ENCODE measurements at regions not wholly inside any gene's neighbourhood (a gene's known extent, or its start where the extent isn't known, plus 50 kb on each side); places are given as distances from the start of the nearest gene placed in this dataset.

DNA sequence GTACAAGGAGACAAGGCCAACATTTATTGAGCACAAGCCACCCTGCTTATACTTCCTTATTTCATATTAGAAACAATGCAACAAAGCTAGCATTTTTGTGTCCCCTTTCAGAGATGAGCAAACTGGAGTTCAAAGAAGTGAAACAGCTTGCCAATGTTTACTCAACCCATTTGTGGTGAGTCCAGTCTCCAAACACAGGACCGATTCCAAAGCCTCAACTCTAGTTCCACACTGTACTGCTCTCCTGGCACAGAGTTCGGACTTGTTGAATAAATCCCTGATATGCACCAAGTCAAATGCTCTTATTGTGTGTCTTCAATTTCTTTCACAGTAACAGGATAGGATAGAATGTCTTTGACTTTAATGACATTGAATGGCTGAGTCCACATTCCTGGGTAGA is 604.8 kb upstream of the BRINP1 start:
- DNase-seq, result no peak
- no peak overlapping the region for H3K14ac ChIP-seq (ENCODE audit: low read length in 2 of 2)
- H3K4ac ChIP-seq (ENCODE audit: low read depth in 1 of 2, low read length in 2 of 2), result no peak overlapping the region
- no peak overlapping the region for H2AFZ ChIP-seq (ENCODE audit: low read depth, low read length)
- no peak overlapping the region for H3K4me3 ChIP-seq (ENCODE audit: insufficient read depth in 1 of 2, low read depth in 1 of 2, low read length in 2 of 2)
- H3K36me3 ChIP-seq (ENCODE audit: control insufficient read depth in 1 of 2, insufficient read depth in 2 of 2, low read depth in 1 of 2, low read length in 2 of 2), result no peaks in the 10 kb centered on the region
- H3K4me1 ChIP-seq (ENCODE audit: control insufficient read depth, insufficient read depth, low read depth, low read length), result no peaks in the 10 kb centered on the region
- no peak overlapping the region for H3K23ac ChIP-seq (ENCODE audit: low read length in 2 of 2)
- no peak overlapping the region for H4K8ac ChIP-seq (ENCODE audit: low read length)
- no peak overlapping the region for H2BK15ac ChIP-seq (ENCODE audit: low read depth, poor library complexity, severe bottlenecking)
- H4K91ac ChIP-seq (ENCODE audit: low read length), result no peak overlapping the region
- no peak overlapping the region for H3K18ac ChIP-seq (ENCODE audit: low read depth in 1 of 2, low read length in 2 of 2)
- no peak overlapping the region for H3K9ac ChIP-seq (ENCODE audit: low read length)
- no peak overlapping the region for H3K4me2 ChIP-seq (ENCODE audit: low read length, poor library complexity, severe bottlenecking)
- H3K9me3 ChIP-seq (ENCODE audit: control insufficient read depth, low read length), result no peaks in the 10 kb centered on the region
- no peaks in the 10 kb centered on the region for H3K79me1 ChIP-seq (replicated peaks; ENCODE audit: low read length, poor library complexity, severe bottlenecking)
- no peak overlapping the region for H3K27ac ChIP-seq (ENCODE audit: low read length, poor library complexity, severe bottlenecking)
- peaks cover 0 to 6% of the 10 kb centered on the region in 2 experiments for H3K27me3 ChIP-seq (ENCODE audit: control insufficient read depth in 1 of 2, insufficient read depth in 1 of 2, low read length in 2 of 2)
- no peak overlapping the region for H2BK5ac ChIP-seq (ENCODE audit: low read depth, low read length, poor library complexity, severe bottlenecking)
- H2BK12ac ChIP-seq (ENCODE audit: low read length in 2 of 2), result no peak overlapping the region
- H2BK120ac ChIP-seq (ENCODE audit: low read depth, low read length), result no peak overlapping the region
- 25% methylated on average over 1 of the region's 2 CpGs for WGBS
- no peak overlapping the region for H2AK5ac ChIP-seq (ENCODE audit: low read length, severe bottlenecking)

DNA sequence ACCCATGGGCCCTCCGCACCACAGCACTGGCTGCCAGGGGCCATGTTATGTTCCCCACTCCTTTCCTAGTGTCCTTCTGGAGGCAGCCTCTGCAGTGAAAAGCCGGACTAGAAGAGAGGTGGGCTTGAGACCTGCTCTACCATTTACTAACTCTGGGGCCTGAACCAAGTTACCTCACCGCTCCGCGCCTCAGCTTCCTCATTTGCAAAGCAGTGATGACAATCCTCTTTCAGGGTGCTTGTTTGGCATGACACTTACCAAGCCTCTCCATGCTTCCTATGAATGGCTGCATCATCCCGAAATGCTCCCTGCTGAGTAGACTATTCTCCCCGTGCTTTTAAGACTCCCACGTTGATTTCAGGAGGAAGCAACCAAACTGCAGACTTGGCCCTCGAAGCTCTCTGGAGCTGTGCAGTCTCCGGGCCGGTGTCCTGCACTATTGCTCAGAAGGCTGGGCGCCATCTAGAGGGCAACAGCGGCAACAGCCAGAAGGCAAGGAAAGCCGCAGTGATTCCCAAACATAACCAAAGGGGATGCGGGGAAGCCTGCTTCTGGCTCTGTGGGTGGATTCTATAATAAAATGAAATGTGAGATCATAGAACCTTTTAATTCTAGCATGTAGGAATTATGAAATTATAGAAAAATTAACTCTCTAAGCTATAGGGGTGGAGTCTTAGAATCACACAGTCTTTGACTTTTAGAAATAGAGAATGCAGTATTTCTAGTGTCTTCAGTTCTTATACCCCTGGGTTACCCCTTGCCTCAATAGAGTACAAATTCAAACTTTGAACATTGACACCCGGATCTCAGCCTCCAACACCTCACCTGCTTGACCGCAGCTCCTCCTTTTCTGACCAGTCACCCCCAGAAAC is 599.8 kb upstream of the BRINP1 start:
- no peak overlapping the region for H4K91ac ChIP-seq (ENCODE audit: low read length)
- no peak overlapping the region for H3K14ac ChIP-seq (ENCODE audit: low read length in 2 of 2)
- H3K79me1 ChIP-seq (replicated peaks; ENCODE audit: low read length, poor library complexity, severe bottlenecking), result no peaks in the 10 kb centered on the region
- DNase-seq, result peak; percentile 56
- H4K8ac ChIP-seq (ENCODE audit: low read length), result no peak overlapping the region
- no peak overlapping the region for H3K18ac ChIP-seq (ENCODE audit: low read depth in 1 of 2, low read length in 2 of 2)
- no peak overlapping the region for H2BK12ac ChIP-seq (ENCODE audit: low read length in 2 of 2)
- H3K9me3 ChIP-seq (ENCODE audit: control insufficient read depth, low read length), result peaks cover 5% of the 10 kb centered on the region
- H3K4me3 ChIP-seq (ENCODE audit: insufficient read depth in 1 of 2, low read depth in 1 of 2, low read length in 2 of 2), result no peak overlapping the region
- no peak overlapping the region for H2BK5ac ChIP-seq (ENCODE audit: low read depth, low read length, poor library complexity, severe bottlenecking)
- H3K4me2 ChIP-seq (ENCODE audit: low read length, poor library complexity, severe bottlenecking), result no peak overlapping the region
- no peaks in the 10 kb centered on the region for H3K36me3 ChIP-seq (ENCODE audit: control insufficient read depth in 1 of 2, insufficient read depth in 2 of 2, low read depth in 1 of 2, low read length in 2 of 2)
- no peak overlapping the region for H3K4ac ChIP-seq (ENCODE audit: low read depth in 1 of 2, low read length in 2 of 2)
- peaks cover 4% of the 10 kb centered on the region for H3K4me1 ChIP-seq (ENCODE audit: control insufficient read depth, insufficient read depth, low read depth, low read length)
- no peak overlapping the region for H3K9ac ChIP-seq (ENCODE audit: low read length)
- WGBS, result 38% methylated on average over 16 of the region's 17 CpGs
- H2AK5ac ChIP-seq (ENCODE audit: low read length, severe bottlenecking), result peak overlapping the region; percentile 46
- peaks cover 0 to 6% of the 10 kb centered on the region in 2 experiments for H3K27me3 ChIP-seq (ENCODE audit: control insufficient read depth in 1 of 2, insufficient read depth in 1 of 2, low read length in 2 of 2)
- no peak overlapping the region for H2BK120ac ChIP-seq (ENCODE audit: low read depth, low read length)
- H3K23ac ChIP-seq (ENCODE audit: low read length in 2 of 2), result no peak overlapping the region
- H2BK15ac ChIP-seq (ENCODE audit: low read depth, poor library complexity, severe bottlenecking), result no peak overlapping the region
- H3K27ac ChIP-seq (ENCODE audit: low read length, poor library complexity, severe bottlenecking), result no peak overlapping the region
- H2AFZ ChIP-seq (ENCODE audit: low read depth, low read length), result no peak overlapping the region

DNA sequence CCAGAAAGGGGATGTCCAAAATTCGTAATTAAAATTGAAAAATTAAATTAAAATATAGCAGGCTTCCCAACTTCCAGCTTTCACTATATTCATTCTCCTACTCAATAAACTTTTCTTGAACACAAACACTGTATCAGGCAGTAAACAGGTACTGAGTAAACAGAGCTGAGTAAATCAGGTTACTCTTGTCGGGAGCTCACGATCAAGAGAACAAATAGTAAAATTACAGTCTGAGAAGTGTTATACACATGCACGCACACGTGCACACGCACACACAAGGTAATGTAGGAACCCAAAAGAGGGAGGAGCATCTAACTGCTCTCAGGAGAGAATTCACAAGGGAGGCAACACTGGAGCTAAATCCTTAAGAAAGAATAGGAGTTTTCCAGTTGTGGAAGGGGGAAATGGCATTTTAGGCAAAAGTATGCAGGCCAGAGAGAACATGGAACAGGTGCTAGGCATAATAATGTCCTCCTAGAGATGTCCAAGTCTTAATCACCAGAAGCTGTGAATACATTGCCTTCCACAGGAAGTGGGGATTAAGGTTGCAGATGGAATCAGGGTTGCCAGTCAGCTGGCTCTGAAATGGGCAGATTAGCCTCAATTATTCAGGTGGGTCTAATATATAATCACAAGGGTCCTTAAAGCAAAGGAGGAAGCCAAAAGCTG is 598.8 kb upstream of the BRINP1 start:
- no peak overlapping the region for H3K4ac ChIP-seq (ENCODE audit: low read depth in 1 of 2, low read length in 2 of 2)
- no peak for DNase-seq
- H3K9ac ChIP-seq (ENCODE audit: low read length), result no peak overlapping the region
- H3K9me3 ChIP-seq (ENCODE audit: control insufficient read depth, low read length), result peaks cover 5% of the 10 kb centered on the region
- H4K91ac ChIP-seq (ENCODE audit: low read length), result no peak overlapping the region
- no peak overlapping the region for H3K27ac ChIP-seq (ENCODE audit: low read length, poor library complexity, severe bottlenecking)
- no peak overlapping the region for H4K8ac ChIP-seq (ENCODE audit: low read length)
- peaks cover 6% of the 10 kb centered on the region for H3K4me1 ChIP-seq (ENCODE audit: control insufficient read depth, insufficient read depth, low read depth, low read length)
- H2BK15ac ChIP-seq (ENCODE audit: low read depth, poor library complexity, severe bottlenecking), result no peak overlapping the region
- H2BK12ac ChIP-seq (ENCODE audit: low read length in 2 of 2), result no peak overlapping the region
- H3K14ac ChIP-seq (ENCODE audit: low read length in 2 of 2), result no peak overlapping the region
- no peak overlapping the region for H2BK5ac ChIP-seq (ENCODE audit: low read depth, low read length, poor library complexity, severe bottlenecking)
- H2AFZ ChIP-seq (ENCODE audit: low read depth, low read length), result no peak overlapping the region
- H3K4me2 ChIP-seq (ENCODE audit: low read length, poor library complexity, severe bottlenecking), result no peak overlapping the region
- peaks cover 0 to 6% of the 10 kb centered on the region in 2 experiments for H3K27me3 ChIP-seq (ENCODE audit: control insufficient read depth in 1 of 2, insufficient read depth in 1 of 2, low read length in 2 of 2)
- WGBS, result 93% methylated on average over 5 of the region's 6 CpGs
- no peak overlapping the region for H2BK120ac ChIP-seq (ENCODE audit: low read depth, low read length)
- H3K23ac ChIP-seq (ENCODE audit: low read length in 2 of 2), result no peak overlapping the region
- no peak overlapping the region for H3K18ac ChIP-seq (ENCODE audit: low read depth in 1 of 2, low read length in 2 of 2)
- no peak overlapping the region for H3K4me3 ChIP-seq (ENCODE audit: insufficient read depth in 1 of 2, low read depth in 1 of 2, low read length in 2 of 2)
- no peaks in the 10 kb centered on the region for H3K36me3 ChIP-seq (ENCODE audit: control insufficient read depth in 1 of 2, insufficient read depth in 2 of 2, low read depth in 1 of 2, low read length in 2 of 2)
- H3K79me1 ChIP-seq (replicated peaks; ENCODE audit: low read length, poor library complexity, severe bottlenecking), result no peaks in the 10 kb centered on the region
- peak overlapping the region; percentile 10 for H2AK5ac ChIP-seq (ENCODE audit: low read length, severe bottlenecking)

DNA sequence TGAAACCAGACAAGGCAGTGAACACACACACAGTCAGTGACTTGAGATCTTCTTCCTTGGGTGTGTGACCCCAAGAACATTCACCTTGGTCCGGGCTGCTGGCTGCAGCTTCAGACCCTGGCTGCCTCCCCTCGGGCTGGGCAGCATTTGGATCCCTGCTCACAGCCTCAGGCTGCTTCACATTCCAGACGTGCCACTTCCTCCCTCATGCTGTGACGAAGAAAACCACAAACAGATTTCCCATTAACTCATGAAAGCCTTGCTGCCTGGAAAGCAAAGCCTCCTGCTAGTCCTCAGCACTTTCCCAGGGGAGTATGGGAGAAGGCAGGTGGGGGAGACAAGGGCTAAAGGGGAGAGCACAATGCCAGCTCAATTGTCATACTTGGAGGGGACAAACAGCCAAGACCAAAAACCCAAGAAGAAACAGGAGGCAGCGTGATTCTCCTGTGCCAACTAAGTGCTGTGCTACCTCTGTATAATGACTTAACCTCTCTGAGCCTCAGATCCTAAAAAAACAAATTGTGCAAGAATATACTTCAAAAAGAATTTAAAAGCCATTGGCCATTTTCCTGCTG is 594.6 kb upstream of the BRINP1 start:
- Histone ChIP-seq H4K8ac (ENCODE audit: low read length) (no peak overlapping the region), H3K9me3 (ENCODE audit: control insufficient read depth, low read length) (peaks cover 5% of the 10 kb centered on the region), H3K4me3 (ENCODE audit: insufficient read depth in 1 of 2, low read depth in 1 of 2, low read length in 2 of 2) (peak overlapping the region in 1 of 2 experiments; percentile 40), H4K91ac (ENCODE audit: low read length) (no peak overlapping the region), H3K4ac (ENCODE audit: low read depth in 1 of 2, low read length in 2 of 2) (peak overlapping the region in 1 of 2 experiments; percentile 6), H3K4me2 (ENCODE audit: low read length, poor library complexity, severe bottlenecking) (peak overlapping the region; percentile 30), H2BK15ac (ENCODE audit: low read depth, poor library complexity, severe bottlenecking) (peak overlapping the region; percentile 85), H3K27me3 (ENCODE audit: control insufficient read depth in 1 of 2, insufficient read depth in 1 of 2, low read length in 2 of 2) (no peaks in the 10 kb centered on the region), H3K23ac (ENCODE audit: low read length in 2 of 2) (no peak overlapping the region), H3K27ac (ENCODE audit: low read length, poor library complexity, severe bottlenecking) (peak overlapping the region; percentile 97), H2BK5ac (ENCODE audit: low read depth, low read length, poor library complexity, severe bottlenecking) (peak overlapping the region; percentile 93), H3K18ac (ENCODE audit: low read depth in 1 of 2, low read length in 2 of 2) (peak overlapping the region in 1 of 2 experiments; percentile 90), H2AFZ (ENCODE audit: low read depth, low read length) (no peak overlapping the region), H3K79me1 (replicated peaks; ENCODE audit: low read length, poor library complexity, severe bottlenecking) (no peaks in the 10 kb centered on the region), H2BK120ac (ENCODE audit: low read depth, low read length) (no peak overlapping the region), H3K4me1 (ENCODE audit: control insufficient read depth, insufficient read depth, low read depth, low read length) (peaks cover 8% of the 10 kb centered on the region), H2BK12ac (ENCODE audit: low read length in 2 of 2) (no peak overlapping the region), H3K9ac (ENCODE audit: low read length) (peak overlapping the region; percentile 83), H3K36me3 (ENCODE audit: control insufficient read depth in 1 of 2, insufficient read depth in 2 of 2, low read depth in 1 of 2, low read length in 2 of 2) (no peaks in the 10 kb centered on the region), H3K14ac (ENCODE audit: low read length in 2 of 2) (no peak overlapping the region), H2AK5ac (ENCODE audit: low read length, severe bottlenecking) (no peak overlapping the region)
- peak; percentile 89 for DNase-seq
- WGBS, result 17% methylated on average over 3 of the region's 5 CpGs

Data from mesenchymal stem cell (in vitro differentiated cells and primary cell).